ENCODE measurements at regions not wholly inside any gene's neighbourhood (a gene's known extent, or its start where the extent isn't known, plus 50 kb on each side); places are given as distances from the start of the nearest gene placed in this dataset.

GRCh38 chr4:181611946-181612600 lies 631.1 kb upstream of the TENM3 start:
- no peak for FAIRE-seq

DNA sequence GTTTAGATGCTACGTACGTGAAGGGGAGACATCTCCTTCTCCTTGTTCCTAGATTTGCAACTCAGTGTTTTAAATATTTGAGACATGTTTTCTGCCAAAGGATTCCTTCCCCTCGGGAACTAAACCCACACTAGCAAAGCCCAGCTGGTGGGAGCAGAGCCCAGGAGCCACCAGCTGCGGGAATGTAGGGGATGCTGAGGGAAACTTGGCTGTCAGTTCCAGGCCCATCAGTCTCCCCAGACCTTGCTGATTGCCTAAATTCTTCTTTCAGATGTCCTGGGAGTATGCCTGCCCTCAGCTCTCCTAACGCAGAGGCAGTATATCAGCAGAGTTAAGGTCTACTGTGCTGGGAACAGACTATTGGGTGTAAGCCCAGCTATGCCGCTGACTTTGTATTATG lies 630.0 kb upstream of the TENM3 start:
- FAIRE-seq: no peak

DNA sequence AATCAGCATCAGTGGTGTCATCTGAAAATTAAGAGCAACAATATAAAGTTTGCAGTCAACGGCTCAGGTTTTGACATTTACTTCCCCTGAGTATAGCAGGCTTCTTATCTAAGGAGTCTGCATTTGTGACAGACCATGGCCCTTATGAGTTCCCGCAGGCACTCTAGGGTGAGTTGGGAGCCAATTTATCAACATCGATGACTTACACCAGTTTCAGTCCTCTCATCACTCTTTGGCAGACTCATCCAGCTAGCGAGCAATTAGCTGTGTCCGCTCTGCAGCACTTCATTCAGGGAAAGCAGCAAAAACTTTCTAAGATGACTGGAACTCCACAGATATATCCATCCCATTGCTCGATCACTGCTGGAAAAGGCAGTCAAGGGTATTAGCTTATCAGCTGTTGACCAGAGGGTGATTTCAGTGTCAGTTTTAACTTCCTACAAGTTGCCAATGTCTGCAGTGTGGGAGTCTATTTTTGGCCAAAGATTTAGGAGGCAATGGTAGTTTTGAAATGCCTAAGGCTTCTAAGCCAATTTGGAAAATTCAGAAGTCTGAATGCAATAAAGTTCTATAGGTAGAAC lies 625.1 kb upstream of the TENM3 start:
- no peak for FAIRE-seq

DNA sequence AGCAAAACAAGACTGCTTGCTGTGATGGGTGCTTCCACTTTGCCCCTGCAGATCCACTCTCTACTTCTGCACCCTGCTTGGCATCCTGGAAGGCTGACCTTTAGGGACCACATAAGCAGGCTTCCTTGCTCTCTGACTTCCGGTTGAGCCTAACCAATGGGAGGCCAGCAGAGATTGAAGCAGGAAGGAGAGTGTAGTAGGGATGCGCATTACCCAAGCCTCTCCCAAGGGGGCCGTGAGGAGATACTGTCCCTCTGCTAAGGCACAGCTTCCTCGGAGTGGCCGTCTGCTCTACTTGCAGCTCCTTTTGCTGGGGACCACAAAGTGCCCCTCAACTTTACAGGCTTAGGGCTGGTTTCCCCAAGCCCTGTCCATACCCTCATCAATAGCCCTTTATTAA lies 624.3 kb upstream of the TENM3 start:
- no peak for FAIRE-seq

DNA sequence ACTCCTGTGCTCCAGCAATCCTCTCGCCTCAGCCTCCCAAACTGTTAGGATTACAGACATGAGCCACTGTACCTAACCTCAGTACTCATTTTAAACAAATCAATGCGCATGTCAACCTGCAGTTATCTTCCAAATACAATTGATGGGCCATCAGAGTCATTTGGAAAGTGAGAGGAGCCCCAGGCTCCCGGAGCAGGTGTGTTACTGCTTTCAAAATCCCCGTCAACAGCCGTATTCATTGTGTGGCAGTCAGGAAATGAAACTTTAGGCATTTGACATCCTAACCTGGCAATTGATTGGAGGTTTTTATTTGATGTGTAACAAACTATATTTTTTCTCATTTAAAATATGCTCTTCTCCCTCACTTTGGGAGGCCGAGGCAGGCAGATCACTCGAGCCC lies 623.6 kb upstream of the TENM3 start:
- no peak for FAIRE-seq

DNA sequence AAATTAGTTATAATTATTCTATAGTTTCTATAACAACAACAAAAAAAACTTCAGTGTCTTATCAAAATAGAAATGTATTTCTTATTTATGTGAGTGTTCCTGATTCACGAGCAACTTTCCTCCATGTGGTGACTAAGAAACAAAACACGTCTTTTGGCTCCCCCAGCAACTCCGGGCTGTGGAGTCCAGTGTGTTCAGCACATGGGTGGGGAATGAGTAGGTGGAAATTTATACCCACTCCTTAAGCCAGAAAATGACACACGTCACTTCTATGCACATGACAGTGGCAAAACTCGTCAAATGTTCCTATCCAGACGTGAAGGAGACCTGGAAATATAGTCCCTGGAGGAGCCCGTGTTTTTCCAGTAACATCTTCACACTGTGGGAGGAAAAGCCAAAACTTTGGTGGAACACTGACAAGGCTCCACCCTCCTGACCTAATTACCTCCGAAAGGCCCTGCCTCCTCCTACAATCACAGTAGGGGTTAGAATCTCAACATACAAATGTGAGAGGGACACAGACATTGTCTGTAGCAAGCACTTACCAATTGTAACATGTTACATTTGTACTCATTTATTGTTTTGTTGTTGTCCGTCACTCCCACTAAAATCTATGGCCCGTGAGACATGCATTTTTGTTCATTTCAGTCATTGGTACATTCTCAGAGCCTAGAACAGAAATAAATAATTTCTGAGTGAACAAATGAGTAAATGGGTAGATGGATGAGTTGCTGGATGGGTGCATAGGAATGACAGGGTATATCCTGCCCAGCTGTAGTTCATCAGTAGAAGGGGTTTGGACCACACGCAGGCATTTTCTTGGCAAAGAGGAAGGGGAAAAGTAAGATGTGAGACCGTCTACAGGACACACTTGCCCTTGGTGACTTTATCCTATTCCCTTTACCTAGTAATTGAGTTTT lies 605.8 kb upstream of the TENM3 start:
- FAIRE-seq: no peak

DNA sequence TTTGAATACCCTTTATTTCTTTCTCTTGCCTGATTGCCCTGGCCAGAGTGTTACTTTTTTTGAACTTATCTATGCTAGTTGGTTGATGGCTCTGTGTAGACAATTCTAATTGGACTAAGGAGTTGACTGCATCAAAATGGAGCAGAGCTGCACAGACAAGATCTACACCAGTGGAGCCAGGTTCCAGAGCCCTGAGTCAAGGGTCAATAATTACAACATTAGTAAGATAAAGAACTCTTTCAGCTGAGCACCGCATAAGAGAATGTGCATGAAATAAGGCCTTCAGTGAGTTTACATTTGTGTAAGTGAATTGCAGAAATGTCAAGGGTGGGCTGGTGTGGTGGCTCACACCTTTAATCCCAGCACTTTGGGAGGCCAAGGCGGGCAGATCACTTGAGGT lies 599.7 kb upstream of the TENM3 start:
- no peak for FAIRE-seq

DNA sequence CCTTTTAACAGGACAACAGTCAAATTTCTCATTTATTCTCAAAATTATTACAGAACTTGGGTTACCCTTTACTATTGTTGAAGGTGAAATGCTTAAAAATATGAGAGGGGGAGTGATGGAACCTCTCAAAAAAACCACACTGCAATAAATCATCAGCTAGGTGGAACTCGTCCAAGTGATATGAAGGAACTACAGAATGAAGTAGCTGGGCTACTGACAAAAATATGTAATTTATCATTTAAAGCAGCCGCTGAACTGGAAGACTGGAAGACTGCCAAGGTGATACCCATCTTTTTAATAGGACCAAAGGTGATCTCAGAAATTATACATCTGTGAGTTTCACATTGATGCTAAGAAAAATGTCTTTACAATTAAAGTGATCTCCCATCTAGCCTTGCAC lies 597.7 kb upstream of the TENM3 start:
- FAIRE-seq: no peak

GRCh38 chr4:181646864-181647263 lies 596.3 kb upstream of the TENM3 start:
- no peak for FAIRE-seq

- FAIRE-seq: no peak
Observed at GRCh38 chr4:181647396-181648147, 595.6 kb upstream of the TENM3 start.

DNA sequence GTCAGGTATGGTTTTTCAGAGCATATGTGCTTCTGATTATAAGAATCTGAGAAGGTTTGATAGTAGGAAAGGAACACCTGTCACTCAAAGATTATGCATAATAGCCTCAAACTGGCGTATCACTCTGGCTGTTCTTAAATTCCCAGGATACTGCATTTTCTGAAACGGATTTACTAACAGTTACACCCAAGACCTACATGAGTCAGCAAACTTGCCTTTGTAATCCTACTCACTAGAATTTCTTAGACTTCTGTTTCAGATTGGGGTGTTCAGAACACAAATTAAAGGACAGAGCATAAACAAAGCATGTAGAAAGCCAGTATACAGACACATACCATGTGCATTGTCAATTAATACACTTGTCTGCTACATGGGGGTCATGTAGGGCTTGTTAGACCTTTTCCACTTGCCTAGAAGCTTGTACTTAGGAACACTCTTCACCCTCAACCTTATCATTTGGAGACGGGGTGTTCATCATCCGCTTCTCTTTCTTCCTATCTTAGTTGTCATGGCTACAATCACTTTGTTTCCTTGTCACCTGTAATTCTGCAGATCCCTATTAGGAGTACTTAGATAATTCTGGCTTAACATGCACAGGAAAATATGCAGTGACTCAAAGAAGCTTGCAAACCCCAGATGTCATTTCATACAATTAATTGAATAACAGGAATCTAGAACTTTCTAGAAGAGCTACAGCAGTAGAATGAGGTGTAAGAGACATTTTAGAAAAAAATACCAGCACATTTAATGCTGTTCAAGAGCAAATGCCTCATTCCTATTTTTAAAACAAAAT lies 593.0 kb upstream of the TENM3 start:
- FAIRE-seq: no peak

- no peak for FAIRE-seq
Observed at GRCh38 chr4:181656748-181657147, 586.5 kb upstream of the TENM3 start.

GRCh38 chr4:181659202-181659601 lies 584.0 kb upstream of the TENM3 start:
- FAIRE-seq: no peak

DNA sequence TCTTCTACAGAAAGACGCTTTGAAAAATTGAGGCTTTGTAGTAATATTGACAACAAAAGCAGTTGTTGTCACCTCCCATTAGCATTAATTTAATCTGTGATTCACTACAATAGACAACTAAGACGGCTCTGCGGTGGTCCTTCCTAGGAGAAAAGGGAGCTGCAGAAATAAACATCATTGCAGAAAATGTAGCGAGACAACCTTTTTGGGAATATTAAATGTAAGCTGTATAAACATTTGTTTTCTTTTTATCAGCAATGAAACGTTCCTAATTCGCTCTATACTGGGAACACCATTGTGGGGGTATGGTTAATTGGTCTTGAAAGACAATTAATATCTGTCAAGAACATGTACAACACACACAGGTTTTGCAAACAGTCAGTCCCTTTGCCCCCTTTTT lies 583.3 kb upstream of the TENM3 start:
- no peak for FAIRE-seq

DNA sequence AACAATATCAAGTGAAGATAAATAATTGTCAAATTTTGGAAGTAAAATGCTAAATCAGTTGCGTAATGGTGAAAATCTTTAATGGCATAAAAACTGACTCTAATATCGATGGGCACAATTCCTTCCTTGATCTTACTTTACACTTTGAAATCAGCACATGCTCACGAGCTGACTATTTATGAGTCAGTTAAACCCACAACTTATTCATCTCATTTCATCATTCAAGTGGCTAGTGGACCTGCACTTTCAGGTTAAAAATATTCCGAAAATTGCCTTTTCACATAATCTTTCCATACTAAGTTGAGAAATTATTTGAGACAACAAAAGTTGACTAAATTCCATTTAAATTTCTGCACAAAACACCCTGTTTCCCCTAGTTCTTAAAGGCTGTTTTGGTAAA lies 582.1 kb upstream of the TENM3 start:
- no peak for FAIRE-seq

- FAIRE-seq: no peak
Observed at GRCh38 chr4:181661923-181662322, 581.3 kb upstream of the TENM3 start.

GRCh38 chr4:181662383-181662782 lies 580.8 kb upstream of the TENM3 start:
- no peak for FAIRE-seq

DNA sequence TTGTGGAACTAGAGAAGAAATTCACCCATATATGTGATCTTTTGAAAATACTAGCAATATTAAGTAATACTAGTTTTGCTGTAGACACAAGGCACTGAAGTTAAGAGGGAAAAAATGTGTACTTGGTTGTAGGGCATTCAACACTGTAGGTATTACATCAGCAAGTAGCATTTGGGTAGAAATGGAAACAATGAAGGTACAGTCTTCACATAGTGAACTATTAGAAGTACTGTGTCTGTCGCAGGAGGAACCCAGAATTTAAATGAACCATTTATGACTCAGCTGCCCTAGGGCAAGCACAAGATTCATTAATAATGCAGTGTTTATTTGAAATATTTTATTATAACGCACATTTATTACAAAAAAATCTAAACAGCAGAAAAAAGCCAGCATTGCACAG lies 572.7 kb upstream of the TENM3 start:
- FAIRE-seq: no peak

DNA sequence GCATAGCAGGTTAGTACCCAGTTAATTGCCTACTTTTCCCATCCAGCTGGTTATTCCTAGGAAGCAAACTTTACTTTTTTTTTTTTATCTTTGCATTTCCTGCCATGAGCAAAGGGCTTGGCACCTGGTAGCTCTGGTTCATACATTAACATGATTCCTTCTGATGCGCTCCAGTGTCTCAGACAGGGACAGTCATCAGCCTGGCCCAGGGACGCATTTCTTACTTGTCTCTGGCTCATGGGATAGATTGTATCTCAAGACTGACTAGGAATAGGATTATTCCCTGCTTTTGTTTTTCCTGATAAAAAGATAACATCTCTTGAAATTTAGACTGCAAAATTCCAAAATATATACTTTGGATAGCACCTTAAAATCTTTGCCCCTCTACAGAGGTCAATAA lies 571.5 kb upstream of the TENM3 start:
- no peak for FAIRE-seq

- FAIRE-seq: no peak
Observed at GRCh38 chr4:181672751-181673150, 570.5 kb upstream of the TENM3 start.

- no peak for FAIRE-seq
Observed at GRCh38 chr4:181674315-181674875, 568.8 kb upstream of the TENM3 start.

GRCh38 chr4:181676546-181676945 lies 566.7 kb upstream of the TENM3 start:
- no peak for FAIRE-seq
